ENCODE measurements at regions not wholly inside any gene's neighbourhood (a gene's known extent, or its start where the extent isn't known, plus 50 kb on each side); places are given as distances from the start of the nearest gene placed in this dataset.

DNA sequence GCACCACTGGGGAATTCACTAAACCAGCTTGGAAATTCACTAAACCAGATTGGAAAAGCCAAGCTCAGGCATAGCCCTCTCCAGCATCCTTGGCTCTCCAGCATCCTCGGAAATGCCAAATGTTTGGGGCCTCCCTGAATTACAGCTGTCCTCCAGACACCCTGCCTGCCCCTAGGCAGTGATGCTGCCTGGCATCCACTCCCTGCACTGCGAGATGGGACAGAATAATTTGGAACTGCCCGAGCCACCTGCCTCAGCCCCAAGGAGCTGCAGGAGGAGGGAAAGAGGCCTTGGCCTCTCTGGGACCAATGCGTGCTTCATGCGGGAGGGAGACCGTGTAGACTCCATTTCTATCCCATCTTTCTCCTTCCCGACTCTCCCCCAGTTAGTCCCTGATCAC is 64.3 kb downstream of the INSIG1 start:
- Histone ChIP-seq H3K9me3 (ENCODE audit: control insufficient read depth, low read depth, low read length) (no peaks in the 10 kb centered on the region), H3K4me3 (ENCODE audit: control insufficient read depth in 2 of 3, extremely low read depth in 1 of 3, insufficient read depth in 2 of 3, low read depth in 1 of 3, low read length in 3 of 3) (no peak overlapping the region), H3K27ac (ENCODE audit: control insufficient read depth, insufficient read depth, low read length) (no peak overlapping the region), H2AFZ (ENCODE audit: control insufficient read depth, low read length) (no peak overlapping the region), H3K36me3 (ENCODE audit: control insufficient read depth in 2 of 2, extremely low read depth in 1 of 2, insufficient read depth in 2 of 2, low read length in 2 of 2) (no peaks in the 10 kb centered on the region), H3K9ac (ENCODE audit: control insufficient read depth, extremely low read depth, insufficient read depth, low read length) (no peak overlapping the region), H3K4me1 (ENCODE audit: control insufficient read depth, extremely low read depth, insufficient read depth, low read length) (no peaks in the 10 kb centered on the region), H3K4me2 (ENCODE audit: control insufficient read depth, extremely low read depth, insufficient read depth, low read depth, low read length) (no peak overlapping the region), H4K20me1 (ENCODE audit: control insufficient read depth, extremely low read depth, insufficient read depth, low read length) (no peaks in the 10 kb centered on the region), H3K79me2 (ENCODE audit: control insufficient read depth, insufficient read depth, low read length) (no peaks in the 10 kb centered on the region), H3K9me1 (ENCODE audit: control insufficient read depth, extremely low read depth, insufficient read depth, low read length) (no peaks in the 10 kb centered on the region), H3K27me3 (ENCODE audit: control insufficient read depth, extremely low read depth, insufficient read depth, low read length) (peaks cover 23% of the 10 kb centered on the region)
- DNase-seq (ENCODE audit: low read depth, low spot score) = no peak
- TF ChIP-seq, protein P1, sequence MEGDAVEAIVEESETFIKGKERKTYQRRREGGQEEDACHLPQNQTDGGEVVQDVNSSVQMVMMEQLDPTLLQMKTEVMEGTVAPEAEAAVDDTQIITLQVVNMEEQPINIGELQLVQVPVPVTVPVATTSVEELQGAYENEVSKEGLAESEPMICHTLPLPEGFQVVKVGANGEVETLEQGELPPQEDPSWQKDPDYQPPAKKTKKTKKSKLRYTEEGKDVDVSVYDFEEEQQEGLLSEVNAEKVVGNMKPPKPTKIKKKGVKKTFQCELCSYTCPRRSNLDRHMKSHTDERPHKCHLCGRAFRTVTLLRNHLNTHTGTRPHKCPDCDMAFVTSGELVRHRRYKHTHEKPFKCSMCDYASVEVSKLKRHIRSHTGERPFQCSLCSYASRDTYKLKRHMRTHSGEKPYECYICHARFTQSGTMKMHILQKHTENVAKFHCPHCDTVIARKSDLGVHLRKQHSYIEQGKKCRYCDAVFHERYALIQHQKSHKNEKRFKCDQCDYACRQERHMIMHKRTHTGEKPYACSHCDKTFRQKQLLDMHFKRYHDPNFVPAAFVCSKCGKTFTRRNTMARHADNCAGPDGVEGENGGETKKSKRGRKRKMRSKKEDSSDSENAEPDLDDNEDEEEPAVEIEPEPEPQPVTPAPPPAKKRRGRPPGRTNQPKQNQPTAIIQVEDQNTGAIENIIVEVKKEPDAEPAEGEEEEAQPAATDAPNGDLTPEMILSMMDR (optimal IDR thresholded peaks at IDR 0.05 in 1 of 3, IDR thresholded peaks at IDR 0.05 in 1 of 3, conservative IDR thresholded peaks at IDR 0.05 in 1 of 3; ENCODE audit: extremely low read depth in 1 of 3, insufficient read depth in 2 of 3, low read length in 3 of 3) = no peak
- TF ChIP-seq EZH2 (IDR thresholded peaks at IDR 0.05; ENCODE audit: low read length) = no peak
- FAIRE-seq = no peak
- dilution Hi-C loops (cut with MboI; ENCODE audit: extremely low pct_ligation_motif_present, low sequenced_read_pairs) = no loop called here

DNA sequence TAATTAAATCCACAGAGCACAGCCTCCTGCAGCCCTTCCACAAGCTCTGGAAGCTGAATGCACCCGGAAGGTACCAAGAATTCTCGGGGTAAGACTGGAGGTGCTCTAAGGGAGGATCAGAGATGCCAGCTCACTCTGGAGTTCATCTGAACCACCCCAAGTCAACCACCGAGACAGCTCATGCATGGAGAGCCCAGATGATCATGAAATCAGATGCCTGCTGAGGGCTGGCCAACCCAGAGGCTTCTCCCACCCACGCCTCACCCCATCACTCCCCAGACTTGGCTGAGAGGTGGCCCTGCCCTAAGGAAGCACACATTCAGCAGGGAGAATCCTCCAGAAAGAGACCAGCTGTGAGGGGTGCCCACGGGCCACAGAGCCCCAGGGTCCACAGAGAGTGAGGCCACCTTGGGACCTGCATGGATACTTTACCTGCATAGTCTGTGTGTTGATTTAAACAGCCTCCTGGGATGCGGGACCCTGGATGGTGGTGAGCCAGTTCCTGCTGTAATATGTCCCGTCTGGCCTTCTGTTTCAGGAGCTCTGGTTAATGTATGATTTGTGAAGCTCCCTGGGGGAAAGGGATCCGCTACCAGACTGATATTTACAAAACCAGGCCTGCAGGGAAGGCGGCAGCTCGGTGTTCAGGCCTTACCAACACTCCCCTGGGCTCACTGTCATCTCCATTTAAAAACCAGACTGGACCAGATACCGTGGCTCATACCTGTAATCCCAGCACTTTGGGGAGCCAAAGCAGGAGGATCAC is 64.9 kb downstream of the INSIG1 start:
- Histone ChIP-seq H4K20me1 (ENCODE audit: control insufficient read depth, extremely low read depth, insufficient read depth, low read length) (no peaks in the 10 kb centered on the region), H3K27me3 (ENCODE audit: control insufficient read depth, extremely low read depth, insufficient read depth, low read length) (peaks cover 20% of the 10 kb centered on the region), H3K9me3 (ENCODE audit: control insufficient read depth, low read depth, low read length) (no peaks in the 10 kb centered on the region), H3K4me2 (ENCODE audit: control insufficient read depth, extremely low read depth, insufficient read depth, low read depth, low read length) (no peak overlapping the region), H3K9me1 (ENCODE audit: control insufficient read depth, extremely low read depth, insufficient read depth, low read length) (no peaks in the 10 kb centered on the region), H3K4me3 (ENCODE audit: control insufficient read depth in 2 of 3, extremely low read depth in 1 of 3, insufficient read depth in 2 of 3, low read depth in 1 of 3, low read length in 3 of 3) (no peak overlapping the region), H3K79me2 (ENCODE audit: control insufficient read depth, insufficient read depth, low read length) (no peaks in the 10 kb centered on the region), H3K9ac (ENCODE audit: control insufficient read depth, extremely low read depth, insufficient read depth, low read length) (no peak overlapping the region), H3K27ac (ENCODE audit: control insufficient read depth, insufficient read depth, low read length) (no peak overlapping the region), H3K36me3 (ENCODE audit: control insufficient read depth in 2 of 2, extremely low read depth in 1 of 2, insufficient read depth in 2 of 2, low read length in 2 of 2) (no peaks in the 10 kb centered on the region), H2AFZ (ENCODE audit: control insufficient read depth, low read length) (no peak overlapping the region), H3K4me1 (ENCODE audit: control insufficient read depth, extremely low read depth, insufficient read depth, low read length) (no peaks in the 10 kb centered on the region)
- dilution Hi-C loops (cut with MboI; ENCODE audit: extremely low pct_ligation_motif_present, low sequenced_read_pairs) = no loop called here
- TF ChIP-seq, protein P1 (optimal IDR thresholded peaks at IDR 0.05 in 1 of 3, IDR thresholded peaks at IDR 0.05 in 1 of 3, conservative IDR thresholded peaks at IDR 0.05 in 1 of 3; ENCODE audit: extremely low read depth in 1 of 3, insufficient read depth in 2 of 3, low read length in 3 of 3) = no peak
- no peak for TF ChIP-seq EZH2 (IDR thresholded peaks at IDR 0.05; ENCODE audit: low read length)
- FAIRE-seq = no peak
- no peak for DNase-seq (ENCODE audit: low read depth, low spot score)
